T47D (cell line): ENCODE measurements at regions not wholly inside any gene's neighbourhood (a gene's known extent, or its start where the extent isn't known, plus 50 kb on each side); places are given as distances from the start of the nearest gene placed in this dataset.
"Not testable (repeated sequence)": the region's sequence is repeated elsewhere in the genome, so short reads cannot be mapped to it uniquely, and the experiment has no call there.

Source experiments
- DNase-seq, 2 experiments: peaks; one replicate each; pipeline versions ENCODE4 v3.0.0 to v3.0.0-alpha.2; 2011 to 2012; ENCODE audit warnings: low read depth in 1 of 2, low spot score in 1 of 2
- JUND ChIP-seq: IDR thresholded peaks from 2 replicates; pipeline ENCODE4 v1.6.1; 2012; ENCODE audit warnings: low read depth
- in situ Hi-C: cut with HindIII; loops from 2 replicates; pipeline ENCODE4 v1.10.0; 2016; ENCODE audit warnings: low sequenced_read_pairs, low pct_unique_long_range_greater_than_20kb

DNA sequence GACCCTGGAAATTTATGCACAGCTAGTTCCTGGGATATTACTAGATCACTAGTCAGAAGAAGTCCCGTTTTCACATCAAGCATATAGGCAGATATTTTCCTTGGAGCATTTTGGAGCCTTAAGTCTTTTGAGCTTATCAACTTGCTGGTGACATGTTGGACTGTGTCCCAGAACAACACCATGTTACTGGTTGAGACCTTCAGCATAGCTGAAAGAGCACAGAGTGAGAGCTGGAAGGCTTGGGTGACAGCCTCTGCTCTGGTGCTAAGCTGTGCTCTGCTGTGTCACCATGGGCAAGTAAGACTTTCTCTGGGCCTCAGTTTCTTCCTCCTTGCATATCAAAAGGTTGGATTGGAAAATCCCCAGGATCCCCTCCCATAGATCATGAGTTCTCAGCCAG lies 116.6 kb upstream of the FRMPD4 start:
- no peak for DNase-seq
- no peak for TF ChIP-seq JUND
- in situ Hi-C loops: no loop called here

DNA sequence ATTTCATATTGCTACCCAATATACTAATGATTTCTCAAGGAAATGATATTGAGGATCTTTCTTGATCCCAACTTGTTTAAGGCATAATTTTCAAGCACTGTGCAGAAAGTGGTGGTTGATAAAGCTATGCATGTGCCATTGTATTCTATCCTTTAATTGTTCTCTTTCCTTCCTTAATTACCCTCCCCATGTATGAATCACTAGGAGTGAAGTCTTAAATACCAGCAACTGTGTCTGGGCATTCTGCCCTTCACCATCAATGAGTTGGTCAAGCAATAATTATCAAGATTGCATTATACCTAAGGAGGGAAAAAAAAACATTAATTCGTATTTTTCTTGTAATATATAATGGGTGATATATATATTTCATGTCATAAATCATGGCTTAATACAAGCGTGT lies 111.8 kb upstream of the FRMPD4 start:
- in situ Hi-C loops: no loop called here
- TF ChIP-seq JUND: no peak
- DNase-seq: no peak

DNA sequence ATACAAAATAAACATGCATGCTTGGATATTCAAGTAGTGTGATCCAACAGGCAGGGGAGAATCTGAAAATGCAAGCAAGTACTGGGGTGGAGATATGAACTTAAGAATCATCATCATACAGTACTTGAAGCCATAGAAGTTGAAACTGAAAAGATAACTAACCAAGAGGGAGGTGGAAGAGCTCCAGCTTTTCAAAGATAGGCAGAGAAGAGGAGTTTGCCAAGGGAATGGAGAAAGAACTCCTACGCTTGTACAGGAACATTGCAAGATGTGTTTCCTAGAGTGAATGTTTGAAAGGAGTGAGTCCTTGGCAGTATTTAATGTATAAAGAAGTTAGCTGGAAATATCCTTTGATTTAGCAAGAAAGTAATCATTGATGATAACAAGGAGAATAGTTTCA lies 106.2 kb upstream of the FRMPD4 start:
- in situ Hi-C loops: no loop called here
- TF ChIP-seq JUND: no peak

DNA sequence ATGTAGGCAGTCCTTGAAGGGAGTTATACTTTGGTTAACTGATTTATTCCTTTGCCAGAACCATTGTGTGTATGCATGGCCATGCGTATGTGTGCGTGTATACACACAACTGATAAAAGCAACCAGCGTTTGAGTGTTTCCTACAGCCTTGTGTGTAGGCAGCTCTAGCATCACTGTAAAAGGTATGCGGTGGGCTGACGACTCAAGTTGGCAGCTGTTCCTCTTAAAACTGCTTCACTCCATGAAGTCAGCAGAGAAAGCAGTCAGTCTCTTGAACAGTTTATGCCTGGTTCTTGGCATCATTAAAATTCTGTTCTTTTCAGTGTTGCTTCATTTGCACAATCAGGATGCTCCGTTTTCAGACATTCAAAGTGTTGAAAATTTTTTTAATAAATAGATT lies 103.5 kb upstream of the FRMPD4 start:
- in situ Hi-C loops: no loop called here
- no peak for DNase-seq
- TF ChIP-seq JUND: no peak

More for the DNA sequence above, 106.2 kb upstream of the FRMPD4 start:
- DNase-seq: no peak

DNA sequence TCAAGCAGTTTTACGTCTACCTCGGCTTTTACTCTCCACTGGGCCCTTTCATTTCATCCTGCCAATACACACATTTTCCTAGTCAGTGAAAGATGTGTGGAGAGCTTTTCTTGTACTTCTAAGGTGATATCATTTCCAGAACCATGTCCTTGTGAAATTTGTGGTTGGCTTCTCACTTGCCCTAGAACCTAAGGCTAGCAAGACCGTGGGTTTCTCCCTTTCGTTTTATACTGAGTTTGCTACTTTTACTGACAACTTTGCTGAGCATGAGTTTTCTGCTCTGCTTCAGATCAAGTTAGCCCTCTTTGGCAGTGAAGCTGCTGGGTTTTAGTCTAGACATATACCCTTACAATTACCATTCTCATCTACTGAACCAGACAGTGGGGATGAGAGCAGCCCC lies 95.7 kb upstream of the FRMPD4 start:
- no peak for TF ChIP-seq JUND
- in situ Hi-C loops: no loop called here
- DNase-seq: no peak

DNA sequence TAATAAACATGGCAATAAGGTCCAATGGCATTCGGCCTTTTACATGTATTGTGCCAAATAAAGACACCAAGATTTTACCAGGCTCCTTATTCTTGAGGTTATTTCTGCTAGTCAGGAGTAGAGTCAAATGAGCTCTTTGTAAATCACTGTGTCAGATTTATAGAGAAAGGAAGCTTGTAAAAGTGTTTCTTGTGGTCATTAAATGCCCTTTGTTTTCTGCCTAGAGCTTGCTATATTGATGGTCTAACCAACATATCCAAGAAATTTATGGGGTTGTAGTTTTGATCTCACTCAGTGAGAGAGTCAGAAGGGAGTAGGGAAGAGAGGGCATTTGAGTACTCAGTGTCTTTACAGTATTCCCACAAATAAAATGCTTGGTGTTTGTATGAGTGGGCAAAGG lies 86.2 kb upstream of the FRMPD4 start:
- TF ChIP-seq JUND: no peak
- in situ Hi-C loops: no loop called here
- DNase-seq: no peak

DNA sequence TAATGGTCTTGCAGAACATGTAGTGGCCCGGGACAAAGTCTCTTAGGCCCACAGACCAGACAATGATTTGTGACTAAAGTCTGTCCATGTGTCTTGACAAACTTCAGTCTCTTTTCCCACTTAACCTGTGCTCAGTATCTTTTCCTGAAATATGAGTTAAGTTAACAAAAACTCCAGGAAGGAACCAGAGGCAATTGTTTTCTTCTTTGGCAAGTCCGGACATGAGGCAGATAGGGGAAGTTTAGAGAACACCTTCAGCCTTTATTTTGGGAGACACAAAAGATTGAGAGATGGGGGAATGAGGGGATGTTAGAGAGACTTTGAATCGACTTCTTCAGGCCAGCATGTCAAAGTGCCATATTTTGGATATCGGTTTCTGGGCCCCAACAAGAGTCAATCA lies 80.2 kb upstream of the FRMPD4 start:
- DNase-seq: no peak
- TF ChIP-seq JUND: no peak
- in situ Hi-C loops: no loop called here

DNA sequence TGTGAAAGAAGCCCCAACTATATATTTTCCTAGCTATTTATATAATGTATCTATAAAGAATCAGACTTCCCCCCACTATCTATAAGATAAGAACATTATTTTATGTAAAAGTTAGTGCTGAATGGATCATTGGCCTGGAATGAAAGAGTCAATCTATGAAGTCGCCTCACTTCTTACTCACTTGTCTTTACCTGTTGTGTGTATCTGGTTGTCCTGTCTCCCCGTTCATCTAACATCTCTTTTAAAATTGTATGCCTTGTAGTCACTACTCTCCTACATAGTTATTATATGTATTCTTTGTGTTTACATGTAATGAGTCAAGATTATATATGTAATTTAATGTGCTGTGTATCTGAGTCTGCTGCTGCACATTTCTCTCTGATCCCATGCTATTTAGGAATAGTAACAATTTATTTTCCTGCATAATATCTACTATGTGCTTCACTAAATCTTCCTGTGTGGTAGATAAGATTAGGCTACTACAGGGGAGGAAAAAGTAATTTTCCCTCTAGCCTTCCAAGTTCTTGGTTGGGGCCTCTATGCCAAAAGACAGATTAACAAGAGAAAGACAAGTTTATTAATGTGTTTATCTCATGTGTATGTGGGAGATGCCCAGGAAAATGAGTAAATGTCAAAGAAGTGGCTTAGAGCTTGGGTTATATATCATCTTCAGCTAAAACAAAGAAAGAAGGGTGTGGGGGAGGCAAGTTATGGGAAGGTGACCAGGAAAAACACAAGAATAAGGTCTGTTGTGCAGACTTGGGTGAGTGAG lies 77.6 kb upstream of the FRMPD4 start:
- in situ Hi-C loops: no loop called here
- no peak for DNase-seq
- TF ChIP-seq JUND: no peak

DNA sequence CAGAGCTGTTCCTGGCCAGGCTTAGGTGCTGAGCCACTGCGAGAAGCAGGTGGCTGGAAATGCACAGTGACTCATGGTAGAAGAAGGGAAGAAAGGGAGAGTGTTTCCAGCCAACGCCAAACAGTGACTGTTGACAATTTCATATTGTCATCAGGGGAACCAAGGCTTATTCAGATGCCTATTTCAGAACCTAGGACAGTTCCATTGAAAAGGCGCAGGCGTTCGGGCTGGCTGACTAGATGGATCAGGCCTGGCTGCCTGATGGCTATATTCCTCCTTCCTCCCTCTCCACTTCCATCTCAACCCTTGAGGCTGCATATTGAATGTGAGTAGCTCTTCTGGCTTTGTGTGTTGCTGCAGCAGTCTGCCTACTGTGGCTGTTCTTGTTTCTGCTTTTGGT lies 73.0 kb upstream of the FRMPD4 start:
- TF ChIP-seq JUND: no peak
- in situ Hi-C loops: no loop called here
- DNase-seq: peak; percentile 0 to 64

DNA sequence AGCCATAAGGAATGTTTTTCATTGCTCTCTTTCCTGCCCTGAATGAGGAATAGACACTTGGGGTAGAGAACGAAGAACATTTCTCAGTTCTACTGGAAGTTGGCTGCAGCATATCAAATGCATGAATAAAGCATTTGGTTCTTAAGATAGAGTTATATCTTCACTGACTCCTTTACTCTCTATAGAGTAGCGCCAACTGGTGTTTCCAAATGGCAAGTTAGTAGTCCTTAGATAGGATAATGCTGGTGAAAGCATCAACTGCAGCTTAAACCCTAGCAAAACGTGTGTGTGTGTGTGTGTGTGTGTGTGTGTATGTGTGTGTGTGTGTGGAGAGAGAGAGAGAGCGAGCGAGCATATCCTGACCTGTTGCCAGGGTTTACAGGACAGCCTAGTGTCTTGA lies 62.2 kb upstream of the FRMPD4 start:
- DNase-seq: no peak
- in situ Hi-C loops: no loop called here
- TF ChIP-seq JUND: no peak

DNA sequence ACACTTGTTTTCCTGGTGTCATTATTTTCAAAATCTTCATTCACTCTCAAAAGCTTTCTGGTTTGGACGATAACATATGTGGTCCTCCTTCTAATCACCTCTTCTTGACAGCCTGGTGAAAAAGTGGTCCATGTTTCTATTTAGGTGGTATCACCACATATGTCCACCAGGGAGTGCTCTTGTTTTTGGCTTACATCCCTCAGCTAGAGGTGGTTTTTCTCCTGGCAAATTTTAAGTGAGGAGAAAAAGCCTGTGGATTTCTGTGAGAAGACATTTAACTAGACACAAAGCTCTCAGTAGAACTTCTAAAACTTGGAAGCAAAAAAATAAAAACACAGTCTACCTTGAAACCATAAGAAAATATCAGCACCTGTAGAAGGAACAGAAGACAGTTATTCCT lies 58.0 kb upstream of the FRMPD4 start:
- no peak for TF ChIP-seq JUND
- DNase-seq: peak in 1 of 2 experiments; percentile 34
- in situ Hi-C loops: no loop called here

DNA sequence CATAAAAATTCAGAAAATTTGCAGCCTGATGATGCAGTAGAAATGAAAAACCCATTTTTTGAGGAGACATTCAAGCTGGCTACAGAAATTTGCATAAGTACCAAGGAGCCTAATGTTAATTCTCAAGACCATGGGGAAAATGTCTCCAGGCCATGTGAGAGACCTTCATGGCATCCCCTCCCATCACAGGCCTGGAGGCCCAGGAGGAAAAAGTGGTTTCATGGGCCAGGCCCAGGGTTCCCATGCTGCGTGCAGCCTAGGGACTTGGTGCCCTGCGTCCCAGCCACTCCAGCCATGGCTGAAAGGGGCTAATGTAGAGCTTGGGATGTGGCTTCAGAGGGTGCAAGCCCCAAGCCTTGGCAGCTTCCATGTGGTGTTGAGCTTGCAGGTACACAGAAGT lies 55.3 kb upstream of the FRMPD4 start:
- in situ Hi-C loops, DNase-seq: not testable (repeated sequence)
